Limb (tissue), 2 donors: ENCODE measurements at regions not wholly inside any gene's neighbourhood (a gene's known extent, or its start where the extent isn't known, plus 50 kb on each side); places are given as distances from the start of the nearest gene placed in this dataset.
"Not testable (repeated sequence)": the region's sequence is repeated elsewhere in the genome, so short reads cannot be mapped to it uniquely, and the experiment has no call there.

Source experiments
- DNase-seq, 2 donors: peaks; one replicate each; pipeline ENCODE4 v3.0.0-alpha.2; 2016; ENCODE audit errors: extremely low spot score in 2 of 2

DNA sequence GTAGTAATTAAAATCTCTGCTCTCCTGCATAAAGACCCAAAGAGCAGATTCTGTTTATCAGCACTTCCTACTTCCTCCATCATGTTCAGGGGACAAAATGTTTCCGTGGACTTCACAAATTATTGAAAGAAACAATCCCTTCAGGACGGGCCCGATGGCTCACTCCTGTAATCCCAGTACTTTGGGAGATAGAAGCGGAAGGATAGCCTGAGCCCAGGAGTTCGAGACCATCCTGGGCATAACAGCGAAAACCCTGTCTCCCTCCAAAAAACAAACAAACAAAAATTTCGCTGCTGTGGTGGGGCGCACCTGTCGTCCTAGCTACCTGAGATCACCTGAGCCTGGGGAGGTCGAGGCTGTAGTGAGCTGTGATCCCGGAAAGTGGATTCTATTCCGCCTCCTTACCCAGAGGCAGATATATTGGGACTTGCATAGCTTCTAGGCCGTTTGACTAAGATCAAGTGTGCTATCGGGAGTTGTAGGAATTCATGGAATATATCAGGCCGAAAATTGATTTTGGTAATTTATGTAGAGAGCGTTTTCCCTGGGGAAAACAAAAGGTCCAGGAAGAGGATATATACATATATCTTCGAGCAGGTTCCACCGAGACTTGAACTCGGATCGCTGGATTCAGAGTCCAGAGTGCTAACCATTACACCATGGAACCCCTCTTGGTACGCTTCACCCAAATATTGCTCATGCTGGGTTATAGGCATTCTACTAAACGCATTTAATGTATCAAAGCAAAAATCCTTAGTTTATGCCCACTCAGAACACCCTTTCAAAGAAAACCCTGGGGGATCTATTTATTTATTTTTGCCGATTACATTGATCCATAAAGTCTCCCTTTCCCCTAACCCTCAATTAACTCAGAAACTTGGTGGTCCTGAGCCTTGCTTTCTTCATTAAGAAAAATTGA, 74.5 kb upstream of the ZNF184 start:
- DNase-seq, result no peak

DNA sequence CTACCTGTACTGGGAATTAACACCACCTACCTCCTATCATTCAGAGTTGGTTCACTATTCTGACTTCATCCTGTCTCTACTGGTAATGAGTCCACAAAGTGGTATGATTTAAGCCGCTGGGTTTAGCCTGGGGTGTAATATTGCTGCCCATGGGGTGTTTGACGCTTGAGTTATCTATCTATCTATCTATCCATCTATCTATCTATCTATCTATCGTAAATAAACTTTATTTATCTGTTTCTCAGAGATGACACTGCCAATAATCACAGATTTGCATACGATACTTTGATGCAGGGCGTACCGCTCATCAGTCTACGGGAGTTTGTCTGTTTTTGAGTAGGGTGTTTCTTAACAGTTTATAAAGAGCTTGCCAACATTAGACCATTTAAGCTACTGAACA, 73.6 kb upstream of the ZNF184 start:
- no peak for DNase-seq

DNA sequence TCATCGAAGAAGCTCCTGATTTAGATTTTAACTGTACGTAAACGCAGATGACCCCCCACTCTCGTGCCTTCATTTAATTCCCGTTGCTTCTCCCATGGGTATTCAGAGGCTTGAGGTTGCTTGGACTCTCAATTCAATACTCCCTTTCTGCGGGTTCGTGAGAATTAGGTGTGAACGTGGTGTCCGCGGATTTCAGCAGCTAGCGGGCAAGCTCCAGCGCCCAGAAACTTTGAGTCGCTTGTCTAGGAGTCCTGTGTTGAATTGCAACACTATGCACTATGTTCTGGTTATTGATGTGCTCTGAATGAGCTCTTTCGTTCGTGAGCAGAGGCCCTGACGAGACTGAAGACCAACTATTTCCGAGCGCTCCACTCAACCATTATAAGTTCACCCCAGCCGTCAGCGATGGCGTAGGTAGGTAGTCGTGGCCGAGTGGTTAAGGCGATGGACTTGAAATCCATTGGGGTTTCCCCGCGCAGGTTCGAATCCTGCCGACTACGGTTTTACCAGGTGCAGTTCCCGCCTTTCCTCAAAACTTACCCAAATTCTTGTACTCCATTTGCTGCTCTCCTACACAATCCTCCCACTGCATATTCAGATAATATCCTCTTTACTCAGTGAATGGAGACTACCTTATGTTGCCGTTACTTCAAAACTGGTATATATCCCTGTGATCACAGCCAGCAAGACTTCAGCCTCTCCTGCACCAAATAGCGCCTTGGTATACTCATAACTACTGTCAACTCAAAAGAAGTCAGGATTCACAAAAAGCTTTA, 72.6 kb upstream of the ZNF184 start:
- DNase-seq, result peak in 1 of 2 donors; percentile 48

DNA sequence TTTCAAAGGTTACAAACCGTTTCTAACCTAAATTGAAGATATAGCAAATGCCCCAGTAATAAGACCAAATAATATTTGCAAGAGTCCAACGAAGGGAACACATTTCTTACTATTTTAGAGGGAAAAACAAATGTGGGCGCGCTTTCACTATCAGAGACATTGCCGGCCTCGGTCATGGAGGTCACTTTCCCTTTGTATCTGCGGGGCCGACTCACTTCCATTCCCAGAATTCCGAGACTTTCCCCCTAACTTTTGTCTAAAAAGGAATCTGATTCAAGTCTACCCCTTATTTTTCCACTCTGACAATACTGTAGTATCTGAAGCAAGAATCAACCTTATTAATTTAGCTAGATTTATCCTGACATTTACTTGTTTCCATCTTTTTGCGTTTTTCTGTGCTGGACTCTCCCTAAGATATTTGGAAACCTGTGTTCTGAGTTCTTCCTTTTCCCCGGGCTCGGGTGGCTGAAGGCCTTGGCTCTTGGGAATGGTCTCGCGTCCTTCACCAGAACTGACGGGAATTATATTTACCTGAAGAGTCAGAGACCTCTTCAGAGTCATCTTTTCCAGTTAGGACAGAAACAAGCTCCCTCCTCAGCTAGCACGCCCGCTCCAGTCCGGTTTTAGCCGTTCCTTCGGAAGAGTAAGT, 71.8 kb upstream of the ZNF184 start:
- DNase-seq, result no peak

DNA sequence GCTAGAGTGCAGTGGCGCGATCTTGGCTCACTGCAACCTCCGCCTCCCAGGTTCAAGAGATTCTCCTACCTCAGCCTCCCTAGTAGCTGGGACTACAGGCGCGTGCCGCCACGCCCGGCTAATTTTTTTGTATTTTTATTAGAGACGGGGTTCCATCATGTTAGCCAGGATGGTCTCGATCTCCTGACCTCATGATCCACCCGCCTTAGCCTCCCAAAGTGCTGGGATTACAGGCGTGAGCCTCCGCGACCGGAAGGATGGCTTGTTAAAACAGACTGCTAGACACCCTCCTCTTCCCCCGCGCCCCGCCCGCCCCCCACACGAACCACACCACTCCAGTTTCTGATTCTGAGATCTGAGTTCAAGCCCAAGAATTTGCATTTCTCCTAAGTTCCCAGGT, 71.2 kb upstream of the ZNF184 start:
- DNase-seq, result not testable (repeated sequence)

DNA sequence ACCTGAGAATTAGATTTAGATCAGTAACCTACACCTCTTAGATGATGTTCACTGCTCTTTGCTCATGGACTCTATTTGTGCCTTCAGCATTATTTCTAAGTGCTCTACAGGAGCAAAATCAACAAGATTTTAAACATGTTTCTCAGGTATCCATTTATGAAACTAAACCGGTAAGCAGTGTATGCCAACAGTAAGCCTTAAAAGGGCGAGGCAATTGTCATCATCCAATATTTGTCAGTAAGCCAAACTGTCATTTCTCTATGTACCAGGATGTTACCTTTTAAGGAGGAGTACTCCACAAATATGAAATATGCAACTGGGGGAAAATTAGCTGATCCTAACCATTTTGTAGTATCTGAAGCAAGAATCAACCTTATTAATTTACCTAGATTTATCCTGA, 69.6 kb upstream of the ZNF184 start:
- DNase-seq, result no peak

DNA sequence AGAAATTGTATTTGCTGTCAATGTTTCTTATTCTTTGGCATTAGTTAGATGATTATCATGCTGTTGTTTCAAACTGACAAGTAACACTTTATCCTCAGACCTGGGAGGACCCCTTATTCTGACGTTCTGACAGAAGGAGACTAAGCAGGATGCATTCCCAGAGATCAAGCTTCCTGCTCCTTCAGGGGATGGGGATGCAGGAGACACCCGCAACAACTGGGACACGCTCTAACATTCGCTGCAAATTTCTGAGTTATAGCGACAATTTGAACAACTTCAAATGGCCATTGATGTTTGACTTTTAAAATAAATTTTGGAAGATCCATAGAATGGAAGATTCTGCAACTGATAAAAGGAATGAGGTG, 69.0 kb upstream of the ZNF184 start:
- DNase-seq, result no peak

DNA sequence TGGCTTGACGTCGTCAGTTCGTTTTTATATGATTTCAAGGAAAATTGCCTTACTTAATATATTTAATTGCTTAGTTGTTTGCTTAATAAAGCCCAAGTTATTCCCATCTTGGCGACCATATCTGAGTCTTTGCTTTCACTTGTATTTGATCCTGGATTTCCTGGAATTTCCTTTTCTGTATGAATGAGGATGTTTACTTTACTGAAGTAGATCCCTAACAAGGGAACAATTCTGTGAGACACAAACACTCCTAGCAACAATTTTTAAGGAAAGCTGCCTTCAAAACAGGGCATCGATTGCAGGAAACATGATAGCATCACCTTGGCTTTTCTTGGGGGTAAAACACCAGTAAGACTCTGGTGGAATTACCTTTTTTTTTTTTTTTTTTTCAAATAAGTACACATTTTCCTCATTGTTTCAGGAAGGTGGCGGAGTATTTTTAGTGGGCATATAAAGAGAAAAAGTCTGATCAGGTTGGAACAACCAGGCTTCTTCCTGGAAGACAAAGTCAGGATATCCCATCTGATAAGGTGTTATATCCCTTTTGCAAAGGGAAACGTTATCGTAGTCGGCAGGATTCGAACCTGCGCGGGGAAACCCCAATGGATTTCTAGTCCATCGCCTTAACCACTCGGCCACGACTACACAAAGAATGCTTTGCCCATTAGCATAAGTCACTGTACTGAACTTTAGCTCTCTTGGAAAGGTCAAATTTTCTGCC, 68.5 kb upstream of the ZNF184 start:
- DNase-seq, result no peak

DNA sequence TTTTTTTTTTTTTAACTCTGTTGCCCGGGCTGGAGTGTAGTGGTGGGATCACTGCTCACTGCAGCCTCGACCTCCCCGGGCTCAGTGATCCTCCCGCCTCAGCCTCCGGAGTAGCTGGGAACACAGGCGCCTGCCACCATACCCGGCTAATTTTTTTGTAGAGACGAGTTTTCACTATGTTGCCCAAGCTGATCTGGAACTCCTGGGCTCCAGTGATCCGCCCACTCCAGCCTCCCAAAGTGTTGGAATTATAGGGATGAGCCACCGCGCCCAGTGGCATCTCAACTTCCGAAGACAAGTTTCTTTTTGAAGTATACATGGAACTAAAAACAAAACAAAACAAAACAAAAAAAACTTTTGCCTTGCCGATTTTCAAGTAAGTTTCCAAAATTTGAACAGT, 66.6 kb upstream of the ZNF184 start:
- no peak for DNase-seq

DNA sequence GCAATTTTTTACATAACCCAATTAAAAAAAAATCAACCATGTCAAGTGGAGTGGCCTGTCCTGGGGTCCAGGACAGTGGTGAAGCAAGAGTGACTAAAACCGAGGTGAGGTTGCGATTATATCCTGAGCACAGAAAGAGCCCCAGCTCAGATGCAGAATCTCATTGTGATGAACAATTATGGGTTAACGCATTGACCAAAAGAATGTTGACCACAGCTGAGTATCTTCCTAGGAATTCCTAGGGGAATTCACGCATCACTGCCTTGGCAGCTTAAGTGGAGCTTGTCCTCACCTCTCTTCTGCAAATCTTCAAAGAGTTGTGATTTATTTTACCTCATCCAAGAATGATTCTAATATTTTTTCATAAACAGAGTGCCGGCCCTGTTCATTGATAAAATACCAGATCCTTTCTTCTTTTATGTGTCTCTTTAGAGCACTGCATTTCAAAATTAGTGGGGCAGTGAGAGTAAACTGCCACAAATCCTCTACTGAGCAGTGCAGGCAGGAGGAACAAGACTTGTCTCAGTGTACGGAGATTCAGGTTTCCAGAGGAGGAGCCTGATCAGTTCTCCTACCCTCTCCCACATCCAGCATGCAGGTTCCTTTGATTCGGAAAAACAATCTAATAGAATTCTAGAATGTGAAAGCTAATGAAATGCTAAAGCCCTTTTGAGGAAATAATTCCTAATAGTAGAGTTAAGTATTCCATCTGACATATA, 60.1 kb upstream of the ZNF184 start:
- DNase-seq, result no peak

DNA sequence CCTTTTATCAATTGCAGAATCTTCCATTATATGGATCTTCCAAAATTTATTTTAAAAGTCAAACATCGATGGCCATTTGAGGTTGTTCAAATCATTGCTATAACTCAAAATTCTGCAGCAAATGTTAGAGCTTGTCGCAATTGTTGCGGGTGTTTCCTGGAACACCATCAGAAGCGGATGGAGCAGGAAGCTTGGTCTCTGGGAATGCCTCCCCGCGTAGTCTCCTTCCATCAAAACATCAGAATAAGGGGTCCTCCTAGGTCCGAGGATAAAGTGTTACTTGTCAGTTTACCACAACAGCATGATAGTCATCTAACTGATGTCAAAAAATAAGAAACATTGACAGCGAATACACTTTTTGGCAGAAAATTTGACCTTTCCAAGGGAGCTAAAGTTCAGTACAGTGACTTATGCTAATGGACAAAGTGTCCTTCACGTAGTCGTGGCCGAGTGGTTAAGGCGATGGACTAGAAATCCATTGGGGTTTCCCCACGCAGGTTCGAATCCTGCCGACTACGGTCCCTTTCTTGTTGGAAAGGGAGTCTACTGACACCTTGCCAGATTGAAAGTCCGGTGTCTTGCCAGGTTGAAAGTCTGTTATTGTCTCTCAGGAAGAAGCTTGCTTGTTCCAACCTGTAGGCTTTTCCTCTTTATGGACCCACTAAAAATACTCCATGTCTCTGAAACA, 59.0 kb upstream of the ZNF184 start:
- DNase-seq, result no peak

DNA sequence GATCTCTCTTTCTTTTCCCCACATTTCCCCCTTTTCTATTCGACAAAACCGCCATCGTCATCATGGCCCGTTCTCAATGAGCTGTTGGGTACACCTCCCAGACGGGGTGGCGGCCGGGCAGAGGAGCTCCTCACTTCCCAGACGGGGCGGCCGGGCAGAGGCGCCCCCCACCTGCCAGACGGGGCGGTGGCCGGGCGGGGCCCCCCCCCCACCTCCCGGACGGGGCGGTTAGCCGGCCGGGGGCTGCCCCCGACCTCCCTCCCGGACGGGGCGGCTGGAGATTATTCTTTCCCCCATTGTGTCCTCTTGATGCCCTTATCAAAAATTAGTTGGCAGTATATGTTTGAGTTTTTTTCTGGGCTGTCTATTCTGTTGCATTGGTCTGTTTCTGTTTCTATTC, 56.9 kb upstream of the ZNF184 start:
- not testable (repeated sequence) for DNase-seq

DNA sequence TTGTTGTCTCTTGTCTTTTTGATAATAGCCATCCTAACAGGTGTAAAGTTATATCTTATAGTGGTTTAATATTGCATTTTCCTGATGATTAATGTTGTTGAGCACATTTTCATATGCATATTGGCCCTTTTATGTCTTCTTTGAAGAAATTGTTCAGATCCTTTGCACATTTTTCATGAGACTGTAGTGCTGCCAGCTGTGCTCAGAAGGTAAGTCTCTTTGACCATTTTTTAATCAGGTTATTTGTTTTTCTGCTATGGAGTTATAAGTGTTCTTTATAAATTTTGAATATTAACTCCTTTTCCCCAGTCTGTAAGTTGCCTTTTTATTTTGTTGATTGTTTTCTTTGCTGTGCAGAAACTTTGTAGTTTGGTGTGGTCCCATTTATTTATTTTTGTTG, 55.8 kb upstream of the ZNF184 start:
- no peak for DNase-seq
